ENCODE measurements at regions not wholly inside any gene's neighbourhood (a gene's known extent, or its start where the extent isn't known, plus 50 kb on each side); places are given as distances from the start of the nearest gene placed in this dataset.

GRCh38 chr4:126267689-126268088, 952.9 kb downstream of the FAT4 start:
- H3K27ac Mint-ChIP-seq = no peak overlapping the region
- DNase-seq (no peak), ATAC-seq (no peak)
- H3K9me3 Mint-ChIP-seq = peaks cover 4% of the 10 kb centered on the region
- H3K4me1 Mint-ChIP-seq (ENCODE audit: low read depth) = no peaks in the 10 kb centered on the region
- POLR2A ChIA-PET = no interaction called here
- no peaks in the 10 kb centered on the region for H3K36me3 Mint-ChIP-seq (ENCODE audit: low read depth)
- no peak for TF ChIP-seq CTCF (IDR thresholded peaks at IDR 0.05)
- CTCF ChIA-PET = no interaction called here
- no peaks in the 10 kb centered on the region for H3K27me3 Mint-ChIP-seq
- H3K4me3 Mint-ChIP-seq = no peak overlapping the region
- intact Hi-C loops (cut with micrococcal nuclease) = no loop called here

GRCh38 chr4:126268106-126268505, 953.4 kb downstream of the FAT4 start:
- H3K9me3 Mint-ChIP-seq = peaks cover 4% of the 10 kb centered on the region
- TF ChIP-seq CTCF (IDR thresholded peaks at IDR 0.05) = no peak
- H3K4me1 Mint-ChIP-seq (ENCODE audit: low read depth) = no peaks in the 10 kb centered on the region
- no peaks in the 10 kb centered on the region for H3K27me3 Mint-ChIP-seq
- ATAC-seq (no peak), DNase-seq (no peak)
- POLR2A ChIA-PET = no interaction called here
- no peaks in the 10 kb centered on the region for H3K36me3 Mint-ChIP-seq (ENCODE audit: low read depth)
- intact Hi-C loops (cut with micrococcal nuclease) = no loop called here
- H3K4me3 Mint-ChIP-seq = no peak overlapping the region
- CTCF ChIA-PET = no interaction called here
- no peak overlapping the region for H3K27ac Mint-ChIP-seq

- TF ChIP-seq CTCF (IDR thresholded peaks at IDR 0.05) = no peak
- DNase-seq = no peak
- no peaks in the 10 kb centered on the region for H3K36me3 Mint-ChIP-seq (ENCODE audit: low read depth)
- CTCF ChIA-PET = no interaction called here
- no peaks in the 10 kb centered on the region for H3K27me3 Mint-ChIP-seq
- H3K4me3 Mint-ChIP-seq = no peak overlapping the region
- peaks cover 4% of the 10 kb centered on the region for H3K9me3 Mint-ChIP-seq
- H3K27ac Mint-ChIP-seq = no peak overlapping the region
- POLR2A ChIA-PET = no interaction called here
- no peaks in the 10 kb centered on the region for H3K4me1 Mint-ChIP-seq (ENCODE audit: low read depth)
- intact Hi-C loops (cut with micrococcal nuclease) = no loop called here
- ATAC-seq = no peak
These were observed 954.4 kb downstream of the FAT4 start for GRCh38 chr4:126269106-126269505.

- Mint-ChIP-seq H3K9me3 (peaks cover 4% of the 10 kb centered on the region), H3K36me3 (ENCODE audit: low read depth) (no peaks in the 10 kb centered on the region), H3K4me1 (ENCODE audit: low read depth) (no peaks in the 10 kb centered on the region), H3K27me3 (no peaks in the 10 kb centered on the region), H3K27ac (no peak overlapping the region), H3K4me3 (no peak overlapping the region)
- DNase-seq = no peak
- ChIA-PET POLR2A (no interaction called here), CTCF (no interaction called here)
- intact Hi-C loops (cut with micrococcal nuclease) = no loop called here
- ATAC-seq = no peak
- no peak for TF ChIP-seq CTCF (IDR thresholded peaks at IDR 0.05)
These were observed 956.5 kb downstream of the FAT4 start for GRCh38 chr4:126271292-126271691.

GRCh38 chr4:126273746-126274145, 959.0 kb downstream of the FAT4 start:
- DNase-seq (no peak), ATAC-seq (no peak)
- no peak for TF ChIP-seq CTCF (IDR thresholded peaks at IDR 0.05)
- H3K4me1 Mint-ChIP-seq (ENCODE audit: low read depth) = no peaks in the 10 kb centered on the region
- no peaks in the 10 kb centered on the region for H3K36me3 Mint-ChIP-seq (ENCODE audit: low read depth)
- ChIA-PET CTCF (no interaction called here), POLR2A (no interaction called here)
- intact Hi-C loops (cut with micrococcal nuclease) = no loop called here
- H3K27ac Mint-ChIP-seq = no peak overlapping the region
- H3K4me3 Mint-ChIP-seq = no peak overlapping the region
- H3K9me3 Mint-ChIP-seq = peaks cover 4% of the 10 kb centered on the region
- no peaks in the 10 kb centered on the region for H3K27me3 Mint-ChIP-seq
